IPS-NIHi7 (cell line): ENCODE measurements at regions not wholly inside any gene's neighbourhood (a gene's known extent, or its start where the extent isn't known, plus 50 kb on each side); places are given as distances from the start of the nearest gene placed in this dataset.
A peak's percentile ranks its signal among the peaks of the same experiment; 100 is the strongest.
"Not testable (repeated sequence)": the region's sequence is repeated elsewhere in the genome, so short reads cannot be mapped to it uniquely, and the experiment has no call there.

ENCODE experiments used
- DNase-seq: peaks from one replicate; pipeline ENCODE4 v3.0.0; 2012; ENCODE audit warnings: mixed read lengths; ENCODE audit errors: extremely low spot score

DNA sequence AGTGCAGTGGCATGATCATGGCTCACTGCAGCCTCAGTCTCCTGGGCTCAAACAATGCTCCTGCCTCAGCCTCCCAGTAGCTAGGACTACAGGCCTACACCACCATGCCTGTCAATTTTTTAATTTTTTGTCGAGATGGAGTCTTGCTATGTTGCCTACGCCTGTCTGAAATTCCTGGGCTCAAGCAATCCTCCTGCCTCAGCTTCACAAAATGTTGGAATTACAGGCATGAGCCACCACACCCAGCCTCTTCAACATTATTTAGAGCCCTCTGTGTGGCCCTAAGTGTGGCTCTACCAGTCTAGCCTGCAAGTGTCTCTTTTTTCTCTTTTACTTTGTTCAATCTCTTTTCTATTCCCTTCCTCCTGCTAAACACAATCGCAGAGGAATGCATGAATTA is 154.4 kb upstream of the EPB41L4A start:
- no peak for DNase-seq

DNA sequence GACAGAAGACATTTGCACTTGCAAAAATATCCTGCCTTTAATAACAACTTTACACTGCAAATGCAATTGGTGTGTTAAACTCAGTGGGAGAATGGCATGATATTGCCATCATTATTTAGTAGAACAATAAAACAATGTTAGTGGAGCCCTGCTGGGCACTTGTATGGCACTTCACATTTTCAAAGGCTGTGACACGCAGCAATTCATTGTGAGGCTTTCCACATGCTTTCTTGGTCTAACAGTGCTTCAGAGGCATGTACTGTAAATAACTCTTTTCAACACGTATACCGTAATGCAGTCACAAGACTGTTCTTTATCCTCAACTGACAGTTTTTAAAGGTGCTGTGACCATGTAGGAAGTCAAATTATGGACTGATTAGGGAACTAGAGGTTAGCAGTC is 155.5 kb upstream of the EPB41L4A start:
- no peak for DNase-seq

DNA sequence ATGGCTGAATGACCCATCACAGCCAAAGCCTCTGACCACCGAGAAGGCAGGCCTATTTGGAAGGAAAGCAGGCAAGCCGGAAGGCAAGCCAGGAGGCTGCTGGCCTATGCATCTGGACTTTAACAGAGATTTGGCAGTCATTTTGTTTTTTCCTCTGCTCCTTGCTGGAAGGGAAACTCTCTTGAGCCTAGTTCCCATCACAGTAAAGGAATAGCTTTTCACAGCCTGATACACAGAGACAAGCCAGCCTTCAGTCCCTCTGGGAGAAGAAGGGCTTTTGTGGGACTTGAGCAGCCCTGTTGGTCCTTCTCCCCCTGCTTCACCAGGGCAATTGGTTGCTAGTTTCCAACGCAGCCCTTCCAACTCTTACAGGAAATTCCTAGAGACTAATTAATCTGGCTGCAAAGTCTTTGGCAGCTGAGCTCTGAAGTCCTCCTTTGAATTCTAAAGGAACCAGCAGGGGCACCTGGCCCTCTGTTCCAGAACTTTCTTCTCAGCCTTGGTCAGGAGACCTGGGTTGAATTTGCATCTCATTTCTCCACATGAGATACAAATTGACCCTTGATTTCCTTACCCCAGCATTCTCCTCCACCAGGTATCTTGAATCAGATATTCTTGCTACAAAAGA is 157.3 kb upstream of the EPB41L4A start:
- no peak for DNase-seq

DNA sequence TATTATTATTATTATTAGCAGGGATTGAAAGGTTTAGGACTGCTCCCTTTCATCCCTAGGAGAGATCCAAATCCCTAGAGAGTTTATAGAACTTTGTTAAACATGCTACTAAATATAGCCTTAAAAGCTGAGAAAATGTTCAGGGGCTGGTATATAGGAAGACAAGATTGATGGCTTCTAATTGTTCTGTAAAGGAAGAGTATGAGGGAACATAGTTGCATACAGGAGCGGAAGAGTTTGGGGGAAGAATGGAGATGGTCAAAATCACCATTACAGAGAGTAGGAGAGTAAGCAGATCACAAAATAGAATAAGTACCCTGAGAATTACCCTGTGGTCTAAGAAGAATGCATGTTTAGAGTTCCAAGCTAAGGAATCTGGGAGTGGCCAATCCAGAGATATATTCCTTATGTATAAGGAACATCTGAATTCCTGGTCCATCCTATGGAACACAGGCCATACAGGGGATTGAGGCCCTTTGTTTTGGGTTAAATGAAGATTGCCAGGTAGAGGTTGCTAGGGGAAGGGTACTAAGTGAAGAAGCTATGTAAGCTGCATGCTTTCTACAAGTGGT is 158.0 kb upstream of the APC start:
- no peak for DNase-seq

DNA sequence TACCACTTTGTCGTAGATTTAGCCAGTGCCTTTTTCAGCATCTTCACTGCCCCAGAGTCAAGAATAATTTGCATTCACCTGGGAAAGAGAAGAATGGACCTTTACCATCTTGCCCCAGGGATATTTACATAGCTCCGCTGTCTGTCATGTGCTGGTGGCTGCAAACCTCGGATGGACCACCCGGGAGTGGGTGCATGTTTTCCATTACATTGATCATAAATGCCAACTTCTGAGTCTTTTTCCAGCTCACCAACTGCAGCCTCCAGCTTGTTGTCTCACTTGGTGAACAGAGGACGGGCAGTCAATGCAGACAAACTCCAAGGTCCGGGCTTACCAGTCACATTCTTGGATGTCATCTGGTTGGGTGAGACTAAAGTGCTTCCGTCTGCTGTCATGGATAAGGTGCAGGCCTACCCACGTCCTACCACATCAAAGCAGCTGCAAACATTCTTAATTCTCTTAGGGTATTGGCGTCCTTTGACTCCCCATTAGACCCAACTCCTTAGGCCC is 155.8 kb upstream of the APC start:
- DNase-seq, result no peak

DNA sequence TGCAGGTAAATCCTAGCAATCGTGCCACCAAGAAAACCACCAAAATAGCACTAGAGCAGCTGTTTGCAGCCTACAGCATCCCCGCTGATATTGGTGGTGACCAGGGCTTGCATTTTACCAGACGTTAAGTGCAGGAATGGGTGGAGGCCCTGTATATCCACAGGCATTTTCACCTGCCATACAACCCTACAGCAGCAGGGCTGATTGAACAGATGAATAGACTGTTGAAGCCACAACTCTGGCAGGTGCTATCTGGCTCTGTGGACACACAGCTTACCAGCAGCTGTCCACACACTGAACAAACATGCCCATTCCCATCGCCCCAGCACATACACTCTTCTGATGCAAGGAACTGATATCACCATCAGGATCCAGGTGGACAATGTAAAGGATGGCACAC is 154.5 kb upstream of the APC start:
- no peak for DNase-seq

DNA sequence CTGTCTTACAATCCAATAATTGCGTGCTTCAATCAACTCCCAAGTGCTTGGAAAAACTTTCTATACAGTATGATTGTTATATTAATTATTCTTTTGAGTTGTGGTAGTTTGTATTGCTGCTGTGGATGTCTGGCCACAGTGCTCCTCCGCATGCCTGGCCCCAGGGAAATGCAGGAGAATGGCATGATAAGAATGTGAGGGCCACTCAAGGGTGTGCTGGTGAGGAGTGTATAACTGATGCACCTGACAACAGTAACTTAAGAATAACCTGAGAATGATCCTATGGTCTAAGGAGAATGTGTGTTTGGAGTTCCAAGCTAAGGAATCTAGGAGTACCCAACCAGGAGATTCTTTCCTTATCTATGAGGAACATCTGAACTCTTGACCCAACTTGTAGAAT is 152.9 kb upstream of the APC start:
- DNase-seq, result no peak

DNA sequence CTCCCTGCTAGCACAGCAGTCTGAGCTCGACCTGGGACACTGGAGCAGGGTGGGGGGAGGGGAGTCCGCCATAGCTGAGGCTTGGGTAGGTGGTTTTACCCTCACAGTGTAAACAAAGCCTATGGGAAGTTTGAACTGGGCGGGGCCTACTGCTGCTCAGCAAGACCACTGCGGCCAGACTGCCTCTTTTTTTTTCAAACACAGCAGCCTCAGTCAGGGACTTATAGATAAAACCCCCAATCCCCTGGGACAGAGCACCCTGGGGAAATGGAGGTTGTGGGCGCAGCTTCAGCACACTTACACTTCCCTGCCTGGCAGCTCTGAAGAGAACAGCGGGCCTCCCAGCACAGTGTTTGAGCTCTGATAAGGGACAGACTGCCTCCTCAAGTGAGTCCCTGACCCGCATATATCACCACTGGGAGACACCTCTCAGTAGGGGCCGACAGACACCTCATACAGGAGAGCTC is 151.1 kb upstream of the APC start:
- DNase-seq, result peak; percentile 29

DNA sequence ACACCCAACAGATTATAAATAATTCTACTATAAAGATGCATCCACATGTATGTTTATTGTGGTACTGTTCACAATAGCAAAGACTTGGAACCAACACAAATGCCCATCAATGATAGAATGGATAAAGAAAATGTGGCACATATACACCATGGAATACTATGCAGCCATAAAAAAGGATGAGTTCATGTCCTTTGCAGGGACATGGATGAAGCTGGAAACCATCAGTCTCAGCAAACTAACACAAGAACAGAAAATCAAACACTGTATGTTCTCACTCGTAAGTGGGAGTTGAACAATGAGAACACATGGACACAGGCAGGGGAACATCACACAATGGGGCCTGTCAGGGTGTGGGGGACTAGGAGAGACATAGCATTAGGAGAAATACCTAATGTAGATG is 146.8 kb upstream of the APC start:
- not testable (repeated sequence) for DNase-seq

DNA sequence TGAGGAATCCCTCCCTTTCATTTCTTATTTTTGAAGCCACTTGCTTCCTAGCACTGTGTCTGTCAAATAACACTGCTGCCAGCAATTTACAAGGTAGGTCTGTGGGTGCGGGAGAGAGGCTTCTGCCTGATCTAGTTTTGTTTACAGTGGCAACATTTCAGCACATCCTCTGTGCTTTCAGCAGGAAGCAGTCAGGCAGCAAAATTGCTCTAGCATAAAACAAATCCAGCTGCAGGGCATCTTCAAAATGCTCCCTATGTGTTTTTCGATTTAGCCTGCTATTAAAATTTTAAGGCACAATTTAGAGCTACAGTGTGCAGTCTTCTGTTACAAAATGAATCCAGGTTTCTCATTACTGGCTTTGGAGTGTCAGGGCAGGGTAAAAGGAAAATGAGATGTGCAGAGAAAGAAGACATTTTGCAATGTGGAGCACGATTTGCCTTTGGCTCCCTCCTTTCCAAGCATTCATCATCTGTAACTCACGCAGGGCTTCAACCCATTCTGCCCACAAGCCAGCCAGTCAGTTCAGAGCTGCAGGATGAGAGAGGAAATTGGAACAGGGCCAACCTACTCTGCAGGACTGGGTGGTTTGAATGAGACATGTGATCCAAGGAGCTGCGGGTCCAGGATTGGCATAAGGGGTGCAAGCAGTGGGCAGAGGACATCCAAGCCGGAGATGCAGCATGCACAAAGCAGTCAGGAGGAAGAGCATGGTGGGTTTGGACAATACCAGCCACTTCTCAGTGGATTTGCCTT is 143.4 kb upstream of the APC start:
- no peak for DNase-seq

DNA sequence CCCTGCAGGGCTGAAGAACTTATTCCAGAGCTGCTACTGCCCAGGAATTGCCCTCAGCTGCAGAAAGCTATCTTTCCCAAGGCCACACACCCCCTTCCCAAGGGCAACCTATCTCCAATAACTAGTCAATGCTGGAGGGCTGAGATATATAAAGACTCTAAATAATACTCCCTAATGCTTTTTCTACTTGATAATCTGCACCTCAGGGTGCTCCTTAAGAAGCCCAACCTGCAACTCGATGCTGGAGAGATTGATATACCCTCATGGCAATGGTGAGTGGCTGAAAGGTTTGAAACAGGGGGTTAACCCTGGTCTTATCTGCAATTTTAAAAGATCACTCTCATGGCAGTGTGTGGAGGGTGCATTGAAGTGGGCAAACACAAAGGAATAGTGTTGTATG is 142.7 kb upstream of the APC start:
- DNase-seq, result no peak

DNA sequence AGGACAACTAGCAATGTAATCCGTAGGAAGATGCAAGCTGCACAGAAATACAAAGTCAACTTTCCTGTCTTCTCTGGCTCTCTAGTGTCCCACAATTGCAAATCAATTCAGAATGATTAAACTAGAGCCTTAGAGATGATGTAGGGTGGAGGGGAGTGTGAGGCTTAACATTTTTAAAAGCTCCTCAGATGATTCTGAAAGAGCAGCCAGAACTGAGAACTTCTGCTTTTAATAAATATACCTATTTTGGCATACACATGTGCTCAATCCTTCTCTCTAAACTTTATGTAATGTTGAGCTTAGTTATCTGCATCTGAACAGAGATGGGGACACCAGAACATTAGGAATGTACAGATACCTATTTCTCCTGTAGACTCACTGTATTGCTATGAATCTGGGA is 139.9 kb upstream of the APC start:
- no peak for DNase-seq

DNA sequence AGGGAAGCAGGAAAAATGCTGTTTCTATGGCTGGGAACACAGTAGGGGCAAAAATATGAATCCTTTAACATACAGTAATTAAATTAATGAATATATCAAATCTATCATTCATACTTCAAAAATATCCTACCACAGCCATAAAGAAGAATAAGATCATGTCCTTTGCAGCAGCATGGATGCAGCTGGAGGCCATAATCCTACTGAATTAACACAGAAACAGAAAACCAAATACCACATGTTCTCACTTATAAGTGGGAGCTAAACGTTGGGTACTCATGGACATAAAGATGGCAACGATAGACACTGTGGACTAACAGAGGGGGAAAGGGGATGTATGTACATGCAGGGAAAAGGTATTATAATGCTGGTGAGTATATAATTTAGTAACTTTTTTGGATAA is 137.2 kb upstream of the APC start:
- not testable (repeated sequence) for DNase-seq

DNA sequence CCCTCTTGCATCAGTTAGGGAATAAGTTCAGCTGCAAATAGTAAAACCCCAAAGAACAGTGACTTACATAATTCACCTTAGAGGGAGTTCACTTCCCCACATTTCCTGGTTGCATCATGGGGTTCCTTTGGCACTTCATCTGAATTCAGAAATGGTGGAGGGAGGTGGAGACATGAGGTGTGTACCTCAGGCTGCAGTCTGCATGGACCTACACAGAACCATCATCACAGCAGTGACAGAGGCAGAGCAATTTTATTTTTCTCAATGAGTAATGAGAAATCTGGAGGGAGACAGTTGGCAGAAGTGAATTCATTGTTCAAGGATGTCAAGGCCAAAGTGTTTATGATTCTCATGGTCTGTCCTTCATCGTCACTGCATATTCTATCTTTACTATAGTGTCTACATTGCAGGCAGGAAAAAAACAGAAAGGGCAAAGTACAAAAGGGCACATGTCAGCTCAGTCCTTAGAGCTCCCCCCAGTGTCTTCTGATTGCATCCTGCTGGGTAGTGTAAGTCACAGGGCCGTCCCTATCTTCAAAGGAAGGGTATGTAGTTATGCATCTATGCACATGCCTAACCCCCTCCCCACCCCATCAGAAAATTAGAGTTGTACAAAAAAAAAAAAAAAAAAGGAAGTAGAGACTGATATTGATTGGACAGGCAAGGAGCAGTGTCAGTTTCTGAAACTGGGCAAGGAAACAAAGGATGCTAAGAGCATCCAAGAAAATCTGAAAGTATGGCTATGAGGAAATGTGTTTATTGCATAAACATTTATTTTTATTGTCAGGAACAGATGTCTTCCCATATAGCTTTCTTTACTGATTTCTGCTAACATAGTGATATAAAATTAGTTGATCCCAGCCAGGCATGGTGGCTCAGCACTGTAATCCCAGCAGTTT is 132.7 kb upstream of the APC start:
- DNase-seq, result peak; percentile 60

DNA sequence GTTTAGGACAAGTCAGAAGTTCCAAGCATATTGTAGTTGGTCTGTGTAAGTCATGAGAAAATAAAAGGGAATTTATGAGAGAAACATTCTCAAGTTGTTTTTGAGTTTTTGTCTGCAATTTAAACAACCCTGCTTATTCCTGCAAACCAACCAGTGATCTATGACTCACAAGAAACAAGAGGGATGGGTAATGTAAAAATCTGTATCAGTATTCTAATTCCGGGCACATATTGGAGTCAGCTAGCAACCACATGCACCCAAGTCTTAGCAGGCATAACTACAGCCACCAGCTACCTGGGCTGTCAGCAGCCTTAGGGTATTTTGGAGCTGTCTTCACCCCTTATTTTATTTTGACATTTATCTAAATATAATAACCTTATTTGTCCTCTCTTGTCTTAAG is 128.7 kb upstream of the APC start:
- DNase-seq, result no peak

DNA sequence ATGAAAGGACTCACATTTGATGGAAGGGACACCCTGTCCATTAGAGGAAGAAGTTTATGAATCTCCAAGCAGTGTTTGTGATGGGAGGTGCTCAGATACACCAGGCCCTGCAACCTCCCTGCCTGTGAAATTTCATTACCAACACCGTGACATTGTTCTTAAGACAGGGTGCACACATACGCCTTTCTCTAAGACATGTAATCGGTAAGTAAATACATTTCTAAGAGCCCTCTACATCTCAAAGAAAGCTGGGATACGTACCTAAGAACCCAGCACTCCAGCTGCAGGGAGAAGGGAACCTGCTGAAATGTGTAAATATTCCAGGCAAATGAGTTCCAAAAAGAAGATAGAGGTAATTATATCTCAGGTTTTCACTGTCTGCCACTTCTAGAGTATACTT is 125.0 kb upstream of the APC start:
- DNase-seq, result no peak

DNA sequence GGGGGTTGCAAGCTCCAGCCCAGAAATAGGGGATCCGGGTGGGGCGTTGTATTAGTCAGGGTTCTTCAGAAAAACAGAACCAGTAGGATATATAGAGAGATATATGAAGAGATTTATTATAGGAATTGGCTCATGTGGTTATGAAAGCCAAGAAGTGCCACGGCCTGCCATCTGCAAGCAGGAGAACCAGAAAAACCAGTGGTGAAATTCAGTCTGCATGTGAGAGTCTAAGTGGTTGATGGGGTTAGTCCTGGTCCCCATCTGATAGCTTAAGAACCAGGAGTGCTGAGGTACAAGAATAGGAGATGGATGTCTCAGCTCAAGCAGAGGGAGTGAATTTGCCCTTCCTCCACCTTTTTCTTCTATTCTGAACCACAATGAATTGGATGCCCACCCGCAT is 123.4 kb upstream of the APC start:
- DNase-seq, result no peak

DNA sequence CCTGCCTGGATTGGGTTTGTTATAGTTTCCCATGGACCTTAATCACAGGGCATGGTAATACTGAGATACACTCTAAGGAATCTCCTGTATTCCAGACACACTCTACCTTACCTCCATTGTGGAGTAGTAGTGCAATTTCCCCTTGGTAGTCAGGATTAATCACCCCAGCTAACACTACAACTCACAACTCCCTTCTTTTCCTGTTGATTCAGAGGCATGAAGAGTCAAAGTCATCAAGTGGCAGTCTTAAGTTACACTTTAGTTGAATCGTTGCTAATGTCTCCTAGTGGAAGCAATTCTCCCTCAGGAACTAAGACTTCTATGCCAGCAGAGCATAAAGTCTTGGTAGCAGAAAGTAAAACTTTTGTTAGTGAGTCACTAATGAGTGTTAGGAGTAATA is 122.7 kb upstream of the APC start:
- DNase-seq, result no peak

DNA sequence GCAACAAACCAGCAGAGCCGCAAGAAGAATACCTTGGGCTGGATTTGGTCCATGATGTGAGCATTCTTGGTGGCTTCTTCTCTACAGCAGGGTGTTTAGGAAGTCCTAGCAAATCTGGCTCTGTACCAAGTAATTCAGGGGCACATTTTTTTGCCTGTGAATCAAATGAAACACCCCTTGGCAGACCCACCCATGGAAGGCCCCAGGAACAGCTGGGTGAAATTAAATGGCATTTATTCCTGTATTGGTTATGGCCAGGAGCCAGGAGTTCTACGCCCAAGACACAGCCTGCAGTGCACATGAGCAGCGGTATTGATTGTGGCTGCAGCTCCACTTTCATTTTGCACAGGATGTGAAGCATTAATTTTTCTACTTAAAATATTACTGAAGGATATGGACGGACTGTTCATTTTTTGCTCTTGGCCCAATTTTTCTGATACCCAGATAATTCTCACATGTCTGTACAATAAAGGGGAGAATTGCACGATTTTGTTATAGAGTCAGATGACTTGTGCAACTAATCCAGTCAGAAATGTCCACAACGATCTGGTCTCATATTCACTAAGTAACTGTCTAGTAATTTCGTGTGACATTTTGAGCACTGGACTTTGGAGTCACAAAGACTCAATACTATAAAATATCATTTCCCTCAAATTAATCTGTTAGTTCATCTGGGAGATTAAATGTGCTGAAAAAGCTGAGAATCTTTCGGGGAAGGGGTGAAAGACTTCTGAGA is 120.7 kb upstream of the APC start:
- no peak for DNase-seq

DNA sequence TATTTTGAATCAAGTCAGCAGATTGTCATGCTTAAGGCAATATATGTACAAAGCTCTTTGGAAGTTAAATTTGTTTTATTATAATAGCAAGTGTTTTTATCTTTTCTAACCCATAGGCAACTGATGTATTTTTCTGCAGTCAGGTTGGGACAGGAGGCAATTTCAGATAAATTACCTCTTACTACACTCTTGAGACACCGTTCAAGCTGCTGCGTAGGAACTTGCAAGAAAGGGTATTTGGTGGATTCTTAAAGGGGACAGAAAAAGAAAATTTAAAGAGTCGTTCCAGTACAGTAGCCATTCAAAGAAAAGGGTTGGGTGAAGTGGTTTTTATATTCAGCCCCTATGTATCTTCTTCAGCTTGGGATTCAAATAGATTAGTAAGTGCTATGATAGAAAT is 112.4 kb upstream of the APC start:
- DNase-seq, result no peak

DNA sequence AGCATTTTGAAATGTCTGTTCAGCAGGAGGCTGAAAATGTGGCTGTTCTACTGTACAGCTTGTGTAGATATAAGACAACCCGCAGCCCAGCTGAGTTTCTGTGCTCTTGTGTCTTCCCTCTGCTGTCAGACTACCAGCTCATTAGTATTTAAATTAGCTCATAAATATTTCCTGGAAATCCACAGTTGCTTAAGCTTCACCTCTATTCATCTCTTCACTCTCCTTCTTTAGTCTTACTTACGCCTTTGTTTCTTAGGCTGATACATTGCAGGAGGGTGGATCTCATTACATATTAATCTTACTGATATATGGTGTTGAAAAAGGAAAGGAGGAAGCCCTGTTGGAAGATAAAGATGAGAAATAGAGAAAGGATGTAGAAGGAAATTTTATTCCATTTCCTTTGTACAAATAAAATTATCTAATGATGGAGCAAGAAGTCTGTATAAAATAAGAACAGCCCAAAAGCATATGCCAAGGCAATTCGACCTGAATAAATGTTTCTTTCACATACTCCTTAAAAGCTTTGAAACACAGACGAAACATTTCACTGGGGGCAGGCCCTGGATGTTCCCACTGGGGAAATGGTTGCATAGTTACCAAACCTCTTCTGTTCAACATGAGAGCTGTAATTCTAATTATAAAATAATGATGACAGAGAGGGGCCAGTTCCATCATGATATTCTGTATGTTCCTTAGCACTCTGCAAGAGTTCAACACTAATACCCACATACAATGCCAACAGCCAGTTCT is 111.8 kb upstream of the APC start:
- no peak for DNase-seq
